HG02938 (cell line): ENCODE measurements at regions not wholly inside any gene's neighbourhood (a gene's known extent, or its start where the extent isn't known, plus 50 kb on each side); places are given as distances from the start of the nearest gene placed in this dataset.
"Not testable (repeated sequence)": the region's sequence is repeated elsewhere in the genome, so short reads cannot be mapped to it uniquely, and the experiment has no call there.

ENCODE experiments used
- ATAC-seq: cut with Tn5 transposase; IDR thresholded peaks from one replicate; pipeline ENCODE4 v1.9.1; 2021; ENCODE audit warnings: mild to moderate bottlenecking, moderate library complexity; ENCODE audit not compliant: unreplicated experiment

- no peak for ATAC-seq
Observed at GRCh38 chr11:24400059-24400665, 96.7 kb upstream of the LUZP2 start.

GRCh38 chr11:24406389-24406788, 90.5 kb upstream of the LUZP2 start:
- no peak for ATAC-seq

- no peak for ATAC-seq
Observed at GRCh38 chr11:24406980-24407379, 89.9 kb upstream of the LUZP2 start.

GRCh38 chr11:24407733-24408132, 89.1 kb upstream of the LUZP2 start:
- ATAC-seq, result no peak

- no peak for ATAC-seq
Observed at GRCh38 chr11:24408202-24408601, 88.7 kb upstream of the LUZP2 start.

GRCh38 chr11:24411791-24412190, 85.1 kb upstream of the LUZP2 start:
- ATAC-seq, result no peak

- ATAC-seq, result no peak
Observed at GRCh38 chr11:24412722-24413121, 84.1 kb upstream of the LUZP2 start.

- no peak for ATAC-seq
Observed at GRCh38 chr11:24413391-24413790, 83.5 kb upstream of the LUZP2 start.

- ATAC-seq, result not testable (repeated sequence)
Observed at GRCh38 chr11:24415955-24416636, 80.8 kb upstream of the LUZP2 start.

GRCh38 chr11:24421766-24422165, 75.1 kb upstream of the LUZP2 start:
- ATAC-seq, result no peak

GRCh38 chr11:24422376-24422775, 74.5 kb upstream of the LUZP2 start:
- ATAC-seq, result no peak

- no peak for ATAC-seq
Observed at GRCh38 chr11:24437123-24437522, 59.7 kb upstream of the LUZP2 start.
